GM13977 (cell line): ENCODE measurements at regions not wholly inside any gene's neighbourhood (a gene's known extent, or its start where the extent isn't known, plus 50 kb on each side); places are given as distances from the start of the nearest gene placed in this dataset.

ENCODE experiments used
- DNase-seq: peaks from one replicate; pipeline ENCODE4 v3.0.0; 2012; ENCODE audit warnings: low spot score
- CTCF ChIP-seq: IDR thresholded peaks from 2 replicates; pipeline ENCODE4 v1.5.1; 2012; ENCODE audit warnings: mild to moderate bottlenecking, control low read depth; ENCODE audit not compliant: insufficient read depth; ENCODE audit errors: extremely low read depth, missing control alignments
- in situ Hi-C: fragments of 300-500 bp; cut with MboI; formaldehyde crosslinking; loops from one replicate; pipeline ENCODE4 v1.12.0; 2022; ENCODE audit warnings: low sequenced_read_pairs, low pct_unique_long_range_greater_than_20kb, mixed read lengths, inconsistent platforms; ENCODE audit not compliant: unreplicated experiment

- DNase-seq = no peak
- in situ Hi-C loops = no loop called here
- TF ChIP-seq CTCF = no peak
These were observed 619.2 kb upstream of the CLINT1 start for GRCh38 chr5:158478139-158478538.

DNA sequence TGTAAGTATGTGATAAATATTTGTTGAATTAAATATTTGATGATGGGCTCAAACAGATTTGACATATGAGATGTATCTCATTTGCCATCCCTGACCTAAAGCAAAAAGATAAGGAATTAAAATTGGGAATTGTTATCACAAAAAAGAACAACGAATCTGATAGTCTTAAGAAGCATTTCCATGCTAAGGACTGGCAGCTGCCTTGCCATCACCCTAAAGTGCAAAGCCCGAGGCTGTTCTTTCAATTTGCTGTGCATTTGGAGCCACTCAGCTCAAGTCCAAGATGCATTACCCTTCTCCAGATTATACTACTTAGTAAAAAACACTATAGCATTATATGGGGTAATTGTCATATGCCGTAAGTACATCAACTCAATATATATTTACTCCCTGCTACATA is 618.3 kb upstream of the CLINT1 start:
- no peak for DNase-seq
- in situ Hi-C loops = no loop called here
- no peak for TF ChIP-seq CTCF

DNA sequence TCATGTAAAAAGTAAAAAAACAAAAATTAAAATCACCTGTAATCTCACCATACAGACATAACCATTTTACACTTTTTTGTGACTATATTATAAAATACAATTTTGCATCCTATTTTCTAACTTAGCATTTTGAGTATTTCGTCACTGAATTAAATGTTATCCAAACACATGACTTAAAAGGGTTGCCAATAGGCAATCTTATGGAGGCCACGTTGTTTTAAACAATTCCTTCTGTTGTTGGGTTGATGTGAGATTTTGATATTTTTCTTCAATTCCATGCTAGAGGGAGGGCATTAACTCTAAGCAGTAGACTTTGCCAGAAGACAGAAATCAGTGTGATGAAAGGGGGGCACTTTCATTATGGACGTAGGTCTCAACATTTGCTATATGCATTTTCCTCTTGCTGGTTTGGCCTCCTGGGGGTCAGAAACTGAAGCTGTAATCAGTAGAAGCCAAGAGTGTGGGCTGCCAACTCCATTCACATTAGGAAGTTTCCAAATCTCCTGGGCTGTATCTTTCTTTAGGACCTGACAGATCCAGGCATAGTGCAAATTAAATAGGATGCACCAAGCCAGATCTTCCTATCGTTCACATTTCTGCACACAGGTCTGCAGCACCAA is 614.2 kb upstream of the CLINT1 start:
- no peak for TF ChIP-seq CTCF
- no peak for DNase-seq
- in situ Hi-C loops = no loop called here

DNA sequence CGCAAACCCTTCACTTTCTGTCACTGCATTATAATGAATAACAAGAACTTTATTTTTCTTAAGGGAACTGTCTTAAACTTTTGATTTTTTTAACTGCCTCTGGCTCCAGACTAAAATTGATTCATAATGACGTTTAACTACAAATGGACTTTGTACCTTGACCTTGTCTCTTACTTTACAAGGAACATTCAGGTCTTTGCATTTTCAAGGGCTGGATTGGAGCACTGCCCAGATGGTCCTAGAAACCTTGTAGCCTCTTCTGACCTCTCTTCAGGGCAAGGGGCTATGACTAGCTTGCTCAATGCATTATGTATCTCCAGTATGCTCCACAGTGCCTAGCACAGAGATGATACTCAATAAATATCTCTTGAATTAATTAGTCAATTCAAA is 612.6 kb upstream of the CLINT1 start:
- in situ Hi-C loops = no loop called here
- no peak for DNase-seq
- TF ChIP-seq CTCF = no peak

DNA sequence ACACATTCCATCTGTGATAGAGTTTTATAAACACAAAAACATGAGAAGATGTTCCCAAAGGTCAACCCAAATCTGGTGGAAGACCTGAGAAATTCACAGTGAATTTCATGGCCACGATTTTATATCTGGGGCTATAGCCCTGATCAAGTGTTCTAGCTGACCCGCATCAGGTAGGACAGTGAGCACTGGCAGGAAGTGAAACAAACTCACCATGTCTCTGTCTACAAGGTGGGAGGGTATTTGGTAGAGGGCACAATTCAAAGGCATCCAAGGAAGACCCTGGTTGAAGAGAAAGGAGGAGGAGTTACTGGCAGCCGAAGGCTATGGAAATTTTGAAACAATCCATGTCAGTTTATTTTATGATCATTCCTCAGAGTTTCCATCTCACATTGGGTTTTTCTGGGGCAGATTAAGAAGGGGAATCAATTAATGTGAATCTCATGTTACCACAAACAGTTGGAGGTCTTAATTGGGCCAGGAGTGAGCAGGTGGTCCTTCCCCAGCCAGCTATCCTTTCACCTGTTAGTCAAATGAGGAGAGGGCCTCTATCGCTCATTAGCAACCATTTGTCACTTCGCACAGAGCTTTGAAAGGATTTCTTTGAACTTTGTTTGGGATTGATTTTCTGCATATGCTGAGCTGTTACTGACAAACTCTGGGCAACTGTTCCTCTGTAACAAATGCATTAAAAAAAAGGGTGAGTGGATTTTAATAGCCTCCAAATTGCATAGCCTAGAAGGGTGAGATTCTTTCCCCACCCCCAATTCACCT is 612.0 kb upstream of the CLINT1 start:
- no peak for TF ChIP-seq CTCF
- DNase-seq = no peak
- in situ Hi-C loops = no loop called here

DNA sequence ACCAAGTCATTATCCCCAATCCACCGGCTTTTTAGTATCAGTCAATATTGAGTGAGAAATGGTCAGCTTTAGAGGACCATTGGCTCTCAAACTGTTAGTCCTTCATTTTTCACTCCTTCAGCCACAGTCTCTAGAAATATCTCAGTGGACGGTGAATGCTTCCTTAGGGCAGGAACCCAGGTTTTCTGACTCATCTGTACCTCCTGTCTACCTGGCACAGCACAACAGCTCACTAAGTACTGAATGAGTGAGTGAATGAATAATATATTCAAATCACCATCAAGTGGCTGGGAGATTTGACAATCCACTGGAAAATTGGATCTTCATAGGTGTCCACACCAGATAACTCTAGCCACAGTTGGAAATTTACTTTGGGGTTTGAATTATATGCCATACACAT is 609.5 kb upstream of the CLINT1 start:
- no peak for TF ChIP-seq CTCF
- DNase-seq = no peak
- in situ Hi-C loops = no loop called here

- TF ChIP-seq CTCF = no peak
- DNase-seq = no peak
- in situ Hi-C loops = no loop called here
These were observed 607.2 kb upstream of the CLINT1 start for GRCh38 chr5:158466191-158466590.
